CD8-positive, alpha-beta memory T cell (primary cell): ENCODE measurements at regions not wholly inside any gene's neighbourhood (a gene's known extent, or its start where the extent isn't known, plus 50 kb on each side); places are given as distances from the start of the nearest gene placed in this dataset.

Experiments
- CTCF ChIA-PET: fragments of 350-600 bp; sonication (Branson Sonifier 250); formaldehyde crosslinking; loops from one replicate; lab custom pipeline; 2021; ENCODE audit warnings: antibody characterized with exemption; lab: Charles Lee
- POLR2A ChIA-PET: fragments of 350-600 bp; sonication (Branson Sonifier 250); formaldehyde crosslinking; loops from one replicate; lab custom pipeline; 2021; ENCODE audit warnings: antibody characterized with exemption; lab: Charles Lee
- DNase-seq, 5 donors: peaks; one replicate each; pipeline versions ENCODE4 v3.0.0 to v3.0.0-alpha.2; 2020 to 2022; ENCODE audit warnings: mixed read lengths in 1 of 5
- H3K27ac ChIP-seq: one replicate; pipeline ENCODE4 v1.7.0; 2013; ENCODE audit warnings: low read depth, mild to moderate bottlenecking, low read length, moderate library complexity
- H3K27me3 ChIP-seq: 2 replicates; pipeline ENCODE4 v1.7.0; 2013; ENCODE audit warnings: low read length, mild to moderate bottlenecking; ENCODE audit not compliant: insufficient read depth, poor library complexity, severe bottlenecking
- H3K36me3 ChIP-seq: 2 replicates; pipeline ENCODE4 v1.7.0; 2013; ENCODE audit warnings: mild to moderate bottlenecking, low read length, moderate library complexity; ENCODE audit not compliant: insufficient read depth
- H3K4me1 ChIP-seq: 2 replicates; pipeline ENCODE4 v1.7.0; 2013; ENCODE audit warnings: mild to moderate bottlenecking, low read length, moderate library complexity; ENCODE audit not compliant: insufficient read depth
- H3K4me3 ChIP-seq: 2 replicates; pipeline ENCODE4 v1.7.0; 2013; ENCODE audit warnings: mild to moderate bottlenecking, low read length
- H3K9me3 ChIP-seq: 2 replicates; pipeline ENCODE4 v1.7.0; 2013; ENCODE audit warnings: mild to moderate bottlenecking, low read length
- H3K27ac Mint-ChIP-seq, 8 donors: one replicate each; pipeline ENCODE4 v1.8.0; 2020 to 2021; ENCODE audit warnings: mixed read lengths in 8 of 8, mild to moderate bottlenecking in 6 of 8, inconsistent platforms in 3 of 8, moderate library complexity in 3 of 8
- H3K27me3 Mint-ChIP-seq, 2 donors: one replicate each; pipeline ENCODE4 v1.8.0; 2020 to 2021; ENCODE audit warnings: mixed read lengths in 2 of 2, mild to moderate bottlenecking in 1 of 2, moderate library complexity in 1 of 2
- H3K36me3 Mint-ChIP-seq, 3 donors: one replicate each; pipeline ENCODE4 v1.8.0; 2020 to 2021; ENCODE audit warnings: mixed read lengths in 3 of 3, inconsistent platforms in 1 of 3, mild to moderate bottlenecking in 1 of 3
- H3K4me1 Mint-ChIP-seq, 3 donors: one replicate each; pipeline ENCODE4 v1.8.0; 2020 to 2021; ENCODE audit warnings: mixed read lengths in 3 of 3, inconsistent platforms in 1 of 3, mild to moderate bottlenecking in 1 of 3
- H3K4me3 Mint-ChIP-seq, 7 donors: one replicate each; pipeline ENCODE4 v1.8.0; 2020 to 2021; ENCODE audit warnings: mixed read lengths in 7 of 7, mild to moderate bottlenecking in 6 of 7, moderate library complexity in 4 of 7, inconsistent platforms in 2 of 7
- H3K9me3 Mint-ChIP-seq, 5 donors: one replicate each; pipeline ENCODE4 v1.8.0; 2020 to 2022; ENCODE audit warnings: mixed read lengths in 5 of 5, mild to moderate bottlenecking in 3 of 5, moderate library complexity in 2 of 5, inconsistent platforms in 1 of 5

- H3K9me3 Mint-ChIP-seq, result no peaks in the 10 kb centered on the region
- no peaks in the 10 kb centered on the region for H3K4me1 Mint-ChIP-seq
- Histone ChIP-seq H3K4me1 (no peaks in the 10 kb centered on the region), H3K27me3 (no peaks in the 10 kb centered on the region), H3K36me3 (no peaks in the 10 kb centered on the region), H3K9me3 (no peaks in the 10 kb centered on the region), H3K27ac (no peak overlapping the region), H3K4me3 (no peak overlapping the region)
- H3K4me3 Mint-ChIP-seq, result no peak overlapping the region
- H3K36me3 Mint-ChIP-seq, result no peaks in the 10 kb centered on the region
- ChIA-PET CTCF (no interaction called here), POLR2A (no interaction called here)
- H3K27ac Mint-ChIP-seq, result no peak overlapping the region
- no peaks in the 10 kb centered on the region for H3K27me3 Mint-ChIP-seq
- no peak for DNase-seq
These were observed 67.4 kb upstream of the PCDH19 start for GRCh38 chrX:100477467-100477866.
